HL-60 (cell line): ENCODE measurements at regions not wholly inside any gene's neighbourhood (a gene's known extent, or its start where the extent isn't known, plus 50 kb on each side); places are given as distances from the start of the nearest gene placed in this dataset.

Experiments
- CTCF ChIP-seq: IDR thresholded peaks from one replicate; pipeline ENCODE4 v1.5.1; 2011; ENCODE audit warnings: low read length, control low read depth, inconsistent platforms; ENCODE audit not compliant: insufficient read depth
- POLR2AphosphoS5 ChIP-seq: IDR thresholded peaks from 2 replicates; pipeline ENCODE4 v1.6.1; 2012; ENCODE audit warnings: low read depth
- SPI1 ChIP-seq: IDR thresholded peaks from 2 replicates; pipeline ENCODE4 v1.6.1; 2012; ENCODE audit warnings: low read depth, mild to moderate bottlenecking, borderline replicate concordance
- TF ChIP-seq, protein P1 (sequence below): IDR thresholded peaks from 2 replicates; pipeline ENCODE4 v1.6.1; 2012; ENCODE audit warnings: low read depth; ENCODE audit not compliant: insufficient replicate concordance

DNA sequence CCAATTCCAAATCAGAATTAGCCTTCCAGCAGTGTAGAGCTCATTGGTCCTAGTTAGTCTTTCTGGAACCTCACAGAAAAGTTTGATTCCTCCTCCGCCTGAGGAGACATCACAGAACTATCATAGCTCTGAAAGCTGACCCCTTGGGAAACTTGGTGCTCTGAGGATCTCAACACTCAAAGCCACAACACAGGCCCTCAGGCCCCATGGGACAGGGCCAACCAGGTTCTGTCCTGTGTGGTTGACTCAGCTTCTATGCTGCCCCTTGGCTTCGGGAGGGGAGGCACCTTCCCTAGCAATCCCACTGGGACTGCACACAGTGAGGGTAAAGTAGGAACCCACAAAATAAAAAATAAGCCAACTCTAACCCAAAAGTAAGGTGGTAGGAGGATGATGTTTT is 237.5 kb upstream of the ECI2 start:
- TF ChIP-seq CTCF, result no peak
- no peak for TF ChIP-seq POLR2AphosphoS5
- no peak for TF ChIP-seq SPI1
- TF ChIP-seq, protein P1, sequence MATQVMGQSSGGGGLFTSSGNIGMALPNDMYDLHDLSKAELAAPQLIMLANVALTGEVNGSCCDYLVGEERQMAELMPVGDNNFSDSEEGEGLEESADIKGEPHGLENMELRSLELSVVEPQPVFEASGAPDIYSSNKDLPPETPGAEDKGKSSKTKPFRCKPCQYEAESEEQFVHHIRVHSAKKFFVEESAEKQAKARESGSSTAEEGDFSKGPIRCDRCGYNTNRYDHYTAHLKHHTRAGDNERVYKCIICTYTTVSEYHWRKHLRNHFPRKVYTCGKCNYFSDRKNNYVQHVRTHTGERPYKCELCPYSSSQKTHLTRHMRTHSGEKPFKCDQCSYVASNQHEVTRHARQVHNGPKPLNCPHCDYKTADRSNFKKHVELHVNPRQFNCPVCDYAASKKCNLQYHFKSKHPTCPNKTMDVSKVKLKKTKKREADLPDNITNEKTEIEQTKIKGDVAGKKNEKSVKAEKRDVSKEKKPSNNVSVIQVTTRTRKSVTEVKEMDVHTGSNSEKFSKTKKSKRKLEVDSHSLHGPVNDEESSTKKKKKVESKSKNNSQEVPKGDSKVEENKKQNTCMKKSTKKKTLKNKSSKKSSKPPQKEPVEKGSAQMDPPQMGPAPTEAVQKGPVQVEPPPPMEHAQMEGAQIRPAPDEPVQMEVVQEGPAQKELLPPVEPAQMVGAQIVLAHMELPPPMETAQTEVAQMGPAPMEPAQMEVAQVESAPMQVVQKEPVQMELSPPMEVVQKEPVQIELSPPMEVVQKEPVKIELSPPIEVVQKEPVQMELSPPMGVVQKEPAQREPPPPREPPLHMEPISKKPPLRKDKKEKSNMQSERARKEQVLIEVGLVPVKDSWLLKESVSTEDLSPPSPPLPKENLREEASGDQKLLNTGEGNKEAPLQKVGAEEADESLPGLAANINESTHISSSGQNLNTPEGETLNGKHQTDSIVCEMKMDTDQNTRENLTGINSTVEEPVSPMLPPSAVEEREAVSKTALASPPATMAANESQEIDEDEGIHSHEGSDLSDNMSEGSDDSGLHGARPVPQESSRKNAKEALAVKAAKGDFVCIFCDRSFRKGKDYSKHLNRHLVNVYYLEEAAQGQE, result no peak
